Caco-2 (cell line): ENCODE measurements at regions not wholly inside any gene's neighbourhood (a gene's known extent, or its start where the extent isn't known, plus 50 kb on each side); places are given as distances from the start of the nearest gene placed in this dataset.

Source experiments
- BruUV-seq: library from RNA; stranded (reverse); fragments of 400-500 nt; replicated peaks from 2 replicates; lab custom pipeline; 2021; lab: Mats Ljungman, UMichigan
- CTCF ChIA-PET: fragments of 300-600 bp; sonication (Branson Sonifier 250); formaldehyde crosslinking; loops from one replicate; lab custom pipeline; 2022; ENCODE audit warnings: antibody characterized with exemption; lab: Charles Lee
- POLR2A ChIA-PET: fragments of 300-600 bp; sonication (Branson Sonifier 250); formaldehyde crosslinking; loops from one replicate; lab custom pipeline; 2022; ENCODE audit warnings: antibody characterized with exemption; lab: Charles Lee
- DNase-seq, 2 experiments: peaks; one replicate each; pipeline versions ENCODE4 v3.0.0 to v3.0.0-alpha.2; 2020 to 2022
- H3K27me3 ChIP-seq: replicated peaks from 2 replicates; pipeline ENCODE4 v1.6.0; 2011; ENCODE audit warnings: low read length; ENCODE audit not compliant: control insufficient read depth, insufficient read depth
- H3K36me3 ChIP-seq: 2 replicates; pipeline ENCODE4 v1.5.1; 2011; ENCODE audit warnings: low read length; ENCODE audit not compliant: control insufficient read depth, insufficient read depth
- H3K4me1 ChIP-seq: fragments of 250-450 bp; sonication (Bioruptor Pico); 2 replicates; pipeline ENCODE4 v1.5.1; 2020; ENCODE audit warnings: mild to moderate bottlenecking
- H3K4me3 ChIP-seq: 2 replicates; pipeline ENCODE4 v1.5.1; 2011; ENCODE audit warnings: low read depth, mild to moderate bottlenecking, control low read depth, low read length
- H3K9me3 ChIP-seq: fragments of 250-450 bp; sonication (Bioruptor Pico); 2 replicates; pipeline ENCODE4 v1.5.1; 2020; ENCODE audit warnings: mild to moderate bottlenecking, moderate library complexity
- H3K27ac Mint-ChIP-seq: one replicate; pipeline ENCODE4 v1.8.0; 2022; ENCODE audit warnings: mixed read lengths; ENCODE audit not compliant: unreplicated experiment
- H3K27me3 Mint-ChIP-seq: one replicate; pipeline ENCODE4 v1.8.0; 2022; ENCODE audit warnings: mixed read lengths; ENCODE audit not compliant: insufficient read depth, unreplicated experiment
- H3K36me3 Mint-ChIP-seq: one replicate; pipeline ENCODE4 v1.8.0; 2022; ENCODE audit warnings: mild to moderate bottlenecking, mixed read lengths; ENCODE audit not compliant: insufficient read depth, unreplicated experiment
- H3K4me1 Mint-ChIP-seq: one replicate; pipeline ENCODE4 v1.8.0; 2022; ENCODE audit warnings: low read depth, mixed read lengths; ENCODE audit not compliant: unreplicated experiment
- H3K4me3 Mint-ChIP-seq: one replicate; pipeline ENCODE4 v1.8.0; 2022; ENCODE audit warnings: mild to moderate bottlenecking, moderate library complexity, mixed read lengths; ENCODE audit not compliant: unreplicated experiment
- H3K9me3 Mint-ChIP-seq: one replicate; pipeline ENCODE4 v1.8.0; 2022; ENCODE audit warnings: mixed read lengths; ENCODE audit not compliant: unreplicated experiment
- intact Hi-C: fragments of 100-400 bp; cut with micrococcal nuclease; formaldehyde crosslinking; loops from one replicate; pipeline ENCODE4 v1.10.0; 2022; ENCODE audit not compliant: unreplicated experiment
- TF ChIP-seq, protein P1 (sequence below), 2 experiments: fragments of 200-600 bp in 1 of 2; IDR thresholded peaks; 1 replicate in 1 of 2; 2 replicates in 1 of 2; pipeline versions ENCODE4 v1.5.1 to v1.8.0; 2011 to 2022; ENCODE audit warnings: antibody characterized with exemption in 1 of 2, control low read depth in 1 of 2, inconsistent platforms in 1 of 2, low read depth in 1 of 2, low read length in 1 of 2, mild to moderate bottlenecking in 1 of 2, moderate library complexity in 1 of 2; ENCODE audit not compliant: insufficient read depth in 1 of 2, severe bottlenecking in 1 of 2, unreplicated experiment in 1 of 2

DNA sequence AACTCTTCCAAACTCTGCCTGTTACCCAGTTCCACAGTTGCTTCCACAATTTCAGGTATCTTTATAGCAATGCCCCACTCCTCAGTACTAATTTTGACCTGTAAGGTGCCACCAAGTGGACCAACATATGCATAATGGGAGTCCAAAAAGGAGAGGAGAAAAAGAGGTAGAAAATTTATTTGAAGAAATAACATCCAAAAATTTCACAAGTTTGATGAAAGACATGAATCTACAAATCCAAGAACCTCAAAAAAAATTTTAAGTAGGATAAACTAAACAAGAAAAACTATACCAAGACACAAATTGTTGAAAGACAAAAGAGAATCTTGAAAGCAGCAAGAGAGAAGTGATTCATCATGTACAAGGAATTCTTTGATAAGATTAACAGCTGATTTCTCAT, 79.8 kb downstream of the BARX1 start:
- no peak overlapping the region for H3K4me3 Mint-ChIP-seq
- POLR2A ChIA-PET = no interaction called here
- no peaks in the 10 kb centered on the region for H3K27me3 Mint-ChIP-seq
- Histone ChIP-seq H3K36me3 (no peaks in the 10 kb centered on the region), H3K4me3 (no peak overlapping the region), H3K9me3 (0 out of 2 replicates have a peak, but pooled peaks cover 8% of the 10 kb centered on the region), H3K4me1 (no peaks in the 10 kb centered on the region), H3K27me3 (no peaks in the 10 kb centered on the region)
- H3K4me1 Mint-ChIP-seq = no peaks in the 10 kb centered on the region
- TF ChIP-seq, protein P1, sequence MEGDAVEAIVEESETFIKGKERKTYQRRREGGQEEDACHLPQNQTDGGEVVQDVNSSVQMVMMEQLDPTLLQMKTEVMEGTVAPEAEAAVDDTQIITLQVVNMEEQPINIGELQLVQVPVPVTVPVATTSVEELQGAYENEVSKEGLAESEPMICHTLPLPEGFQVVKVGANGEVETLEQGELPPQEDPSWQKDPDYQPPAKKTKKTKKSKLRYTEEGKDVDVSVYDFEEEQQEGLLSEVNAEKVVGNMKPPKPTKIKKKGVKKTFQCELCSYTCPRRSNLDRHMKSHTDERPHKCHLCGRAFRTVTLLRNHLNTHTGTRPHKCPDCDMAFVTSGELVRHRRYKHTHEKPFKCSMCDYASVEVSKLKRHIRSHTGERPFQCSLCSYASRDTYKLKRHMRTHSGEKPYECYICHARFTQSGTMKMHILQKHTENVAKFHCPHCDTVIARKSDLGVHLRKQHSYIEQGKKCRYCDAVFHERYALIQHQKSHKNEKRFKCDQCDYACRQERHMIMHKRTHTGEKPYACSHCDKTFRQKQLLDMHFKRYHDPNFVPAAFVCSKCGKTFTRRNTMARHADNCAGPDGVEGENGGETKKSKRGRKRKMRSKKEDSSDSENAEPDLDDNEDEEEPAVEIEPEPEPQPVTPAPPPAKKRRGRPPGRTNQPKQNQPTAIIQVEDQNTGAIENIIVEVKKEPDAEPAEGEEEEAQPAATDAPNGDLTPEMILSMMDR (IDR thresholded peaks at IDR 0.05; ENCODE audit: insufficient read depth in 1 of 2, low read depth in 1 of 2, low read length in 1 of 2, severe bottlenecking in 1 of 2, unreplicated experiment in 1 of 2) = no peak
- H3K27ac Mint-ChIP-seq = no peak overlapping the region
- H3K36me3 Mint-ChIP-seq = no peaks in the 10 kb centered on the region
- no peak for DNase-seq
- peaks cover 39% of the 10 kb centered on the region for H3K9me3 Mint-ChIP-seq
- intact Hi-C loops = no loop called here
- BruUV-seq = no TSS peak
- CTCF ChIA-PET = no interaction called here

DNA sequence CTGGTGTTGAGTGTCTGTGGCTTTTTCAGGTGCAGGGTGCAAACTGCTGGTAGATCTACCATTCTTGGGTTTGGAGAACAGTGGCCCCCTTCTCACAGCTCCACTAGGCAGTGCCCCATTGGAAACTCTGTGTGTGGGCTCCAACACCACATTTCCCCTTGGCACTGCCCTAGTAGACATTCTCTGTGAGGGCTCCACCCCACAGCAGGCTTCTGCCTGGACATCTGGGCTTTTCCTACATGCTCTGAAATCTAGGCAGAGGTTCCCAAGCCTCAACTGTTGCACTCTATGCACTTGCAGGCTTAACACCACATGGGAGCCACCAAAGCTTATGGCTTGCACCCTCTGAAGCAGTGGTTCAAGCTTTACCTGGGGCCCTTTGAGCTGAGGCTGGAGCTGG, 80.9 kb downstream of the BARX1 start:
- ChIA-PET CTCF (no interaction called here), POLR2A (no interaction called here)
- H3K4me1 ChIP-seq = no peaks in the 10 kb centered on the region
- no TSS peak for BruUV-seq
- H3K36me3 ChIP-seq = no peaks in the 10 kb centered on the region
- no peaks in the 10 kb centered on the region for H3K36me3 Mint-ChIP-seq
- 0 out of 2 replicates have a peak, but pooled peaks cover 8% of the 10 kb centered on the region for H3K9me3 ChIP-seq
- no peaks in the 10 kb centered on the region for H3K4me1 Mint-ChIP-seq
- no peak overlapping the region for H3K4me3 ChIP-seq
- TF ChIP-seq, protein P1 (IDR thresholded peaks at IDR 0.05; ENCODE audit: insufficient read depth in 1 of 2, low read depth in 1 of 2, low read length in 1 of 2, severe bottlenecking in 1 of 2, unreplicated experiment in 1 of 2) = no peak
- no peaks in the 10 kb centered on the region for H3K27me3 ChIP-seq
- no peak overlapping the region for H3K4me3 Mint-ChIP-seq
- H3K27ac Mint-ChIP-seq = no peak overlapping the region
- intact Hi-C loops = no loop called here
- H3K9me3 Mint-ChIP-seq = peaks cover 39% of the 10 kb centered on the region
- no peaks in the 10 kb centered on the region for H3K27me3 Mint-ChIP-seq
- DNase-seq = no peak

- Histone ChIP-seq H3K9me3 (0 out of 2 replicates have a peak, but pooled peaks cover 8% of the 10 kb centered on the region), H3K4me1 (no peaks in the 10 kb centered on the region), H3K36me3 (no peaks in the 10 kb centered on the region), H3K27me3 (no peaks in the 10 kb centered on the region), H3K4me3 (no peak overlapping the region)
- Mint-ChIP-seq H3K4me1 (no peaks in the 10 kb centered on the region), H3K9me3 (peaks cover 25% of the 10 kb centered on the region), H3K27me3 (peaks cover 3% of the 10 kb centered on the region), H3K27ac (no peak overlapping the region), H3K36me3 (no peaks in the 10 kb centered on the region), H3K4me3 (no peak overlapping the region)
- CTCF ChIA-PET = no interaction called here
- intact Hi-C loops = no loop called here
- DNase-seq = no peak
- TF ChIP-seq, protein P1 (IDR thresholded peaks at IDR 0.05; ENCODE audit: insufficient read depth in 1 of 2, low read depth in 1 of 2, low read length in 1 of 2, severe bottlenecking in 1 of 2, unreplicated experiment in 1 of 2) = no peak
- POLR2A ChIA-PET = no interaction called here
- no TSS peak for BruUV-seq
Observed at GRCh38 chr9:93871286-93871685, 83.9 kb downstream of the BARX1 start.
